ENCODE measurements at regions not wholly inside any gene's neighbourhood (a gene's known extent, or its start where the extent isn't known, plus 50 kb on each side); places are given as distances from the start of the nearest gene placed in this dataset.

GRCh38 chr9:81150016-81150625 lies 539.2 kb downstream of the TLE1 start:
- TF ChIP-seq FOXP2 (optimal IDR thresholded peaks at IDR 0.05; ENCODE audit: borderline replicate concordance, extremely low read depth, extremely low read length, insufficient read depth) (no peak), TAF1 (IDR thresholded peaks at IDR 0.05; ENCODE audit: borderline replicate concordance, insufficient read depth, low read length) (no peak), SIN3A (IDR thresholded peaks at IDR 0.05; ENCODE audit: borderline replicate concordance, insufficient read depth, low read length) (no peak), POLR2AphosphoS5 (IDR thresholded peaks at IDR 0.05; ENCODE audit: low read depth, low read length) (no peak), REST (IDR thresholded peaks at IDR 0.05; ENCODE audit: insufficient read depth in 1 of 2, low read depth in 2 of 2, low read length in 2 of 2) (no peak)

- TF ChIP-seq POLR2AphosphoS5 (IDR thresholded peaks at IDR 0.05; ENCODE audit: low read depth, low read length): no peak
Observed at GRCh38 chr9:81146684-81147337, 542.5 kb downstream of the TLE1 start.

- TF ChIP-seq FOXP2 (optimal IDR thresholded peaks at IDR 0.05; ENCODE audit: borderline replicate concordance, extremely low read depth, extremely low read length, insufficient read depth) (no peak), POLR2AphosphoS5 (IDR thresholded peaks at IDR 0.05; ENCODE audit: low read depth, low read length) (no peak), SIN3A (IDR thresholded peaks at IDR 0.05; ENCODE audit: borderline replicate concordance, insufficient read depth, low read length) (no peak), TAF1 (IDR thresholded peaks at IDR 0.05; ENCODE audit: borderline replicate concordance, insufficient read depth, low read length) (no peak), REST (IDR thresholded peaks at IDR 0.05; ENCODE audit: insufficient read depth in 1 of 2, low read depth in 2 of 2, low read length in 2 of 2) (no peak)
Observed at GRCh38 chr9:81146241-81146640, 543.1 kb downstream of the TLE1 start.

- no peak for TF ChIP-seq SIN3A (IDR thresholded peaks at IDR 0.05; ENCODE audit: borderline replicate concordance, insufficient read depth, low read length)
- no peak for TF ChIP-seq POLR2AphosphoS5 (IDR thresholded peaks at IDR 0.05; ENCODE audit: low read depth, low read length)
- no peak for TF ChIP-seq REST (IDR thresholded peaks at IDR 0.05; ENCODE audit: insufficient read depth in 1 of 2, low read depth in 2 of 2, low read length in 2 of 2)
- TF ChIP-seq FOXP2 (optimal IDR thresholded peaks at IDR 0.05; ENCODE audit: borderline replicate concordance, extremely low read depth, extremely low read length, insufficient read depth): no peak
- TF ChIP-seq TAF1 (IDR thresholded peaks at IDR 0.05; ENCODE audit: borderline replicate concordance, insufficient read depth, low read length): no peak
Observed at GRCh38 chr9:81145331-81145963, 543.9 kb downstream of the TLE1 start.

- no peak for TF ChIP-seq REST (IDR thresholded peaks at IDR 0.05; ENCODE audit: insufficient read depth in 1 of 2, low read depth in 2 of 2, low read length in 2 of 2)
- no peak for TF ChIP-seq POLR2AphosphoS5 (IDR thresholded peaks at IDR 0.05; ENCODE audit: low read depth, low read length)
- no peak for TF ChIP-seq SIN3A (IDR thresholded peaks at IDR 0.05; ENCODE audit: borderline replicate concordance, insufficient read depth, low read length)
Observed at GRCh38 chr9:81141961-81142360, 547.4 kb downstream of the TLE1 start.
